CD14-positive monocyte (primary cell): ENCODE measurements at regions not wholly inside any gene's neighbourhood (a gene's known extent, or its start where the extent isn't known, plus 50 kb on each side); places are given as distances from the start of the nearest gene placed in this dataset.
"Not testable (repeated sequence)": the region's sequence is repeated elsewhere in the genome, so short reads cannot be mapped to it uniquely, and the experiment has no call there.

ENCODE experiments used
- DNase-seq, 3 donors: peaks; one replicate each; pipeline ENCODE4 v3.0.0-alpha.2; 2011 to 2022
- H2AFZ ChIP-seq: 2 replicates; pipeline ENCODE4 v1.6.0; 2012; ENCODE audit warnings: mild to moderate bottlenecking, low read depth, low read length, inconsistent platforms; ENCODE audit not compliant: insufficient read depth, poor library complexity, severe bottlenecking
- H3K27ac ChIP-seq, 2 donors: 1 replicate in 1 of 2; 2 replicates in 1 of 2; pipeline ENCODE4 v1.5.1; 2012 to 2013; ENCODE audit warnings: low read length in 2 of 2, control low read depth in 1 of 2, inconsistent platforms in 1 of 2, low read depth in 1 of 2, mild to moderate bottlenecking in 1 of 2
- H3K27me3 ChIP-seq, 2 donors: one replicate each; pipeline versions ENCODE4 v1.6.0 to v1.6.1; 2011 to 2013; ENCODE audit warnings: low read length in 2 of 2; ENCODE audit not compliant: control insufficient read depth in 2 of 2, insufficient read depth in 2 of 2
- H3K36me3 ChIP-seq, 2 donors: replicated peaks in 1 of 2; 1 replicate in 1 of 2; 2 replicates in 1 of 2; pipeline versions ENCODE4 v1.5.1 to v1.6.1; 2012 to 2013; ENCODE audit warnings: low read length in 2 of 2, control low read depth in 1 of 2, inconsistent platforms in 1 of 2, mild to moderate bottlenecking in 1 of 2; ENCODE audit not compliant: insufficient read depth in 2 of 2, control insufficient read depth in 1 of 2
- H3K4me1 ChIP-seq, 2 donors: 1 replicate in 1 of 2; 2 replicates in 1 of 2; pipeline versions ENCODE4 v1.5.1 to v1.6.1; 2012 to 2013; ENCODE audit warnings: low read length in 2 of 2, control low read depth in 1 of 2, inconsistent platforms in 1 of 2, mild to moderate bottlenecking in 1 of 2, moderate library complexity in 1 of 2; ENCODE audit not compliant: insufficient read depth in 2 of 2, control insufficient read depth in 1 of 2
- H3K4me2 ChIP-seq: replicated peaks from 2 replicates; pipeline ENCODE3; 2012; ENCODE audit warnings: low read length, moderate library complexity, mild to moderate bottlenecking; ENCODE audit not compliant: poor library complexity, severe bottlenecking; ENCODE audit errors: extremely low read depth
- H3K4me3 ChIP-seq, 3 experiments: fragments of 200-600 bp in 1 of 3; sonication (generic) in 1 of 3; replicated peaks in 1 of 3; 1 replicate in 2 of 3; 2 replicates in 1 of 3; pipeline ENCODE4 v1.5.1; 2011 to 2013; ENCODE audit warnings: low read length in 3 of 3, mild to moderate bottlenecking in 3 of 3, control low read depth in 2 of 3, low read depth in 2 of 3, inconsistent platforms in 1 of 3, moderate library complexity in 1 of 3
- H3K79me2 ChIP-seq: 2 replicates; pipeline ENCODE4 v1.6.0; 2012; ENCODE audit warnings: mild to moderate bottlenecking, control low read depth, inconsistent platforms, low read length, moderate library complexity; ENCODE audit not compliant: insufficient read depth
- H3K9ac ChIP-seq: 2 replicates; pipeline ENCODE4 v1.6.0; 2017; ENCODE audit warnings: low read length, mild to moderate bottlenecking; ENCODE audit not compliant: insufficient read depth, poor library complexity, severe bottlenecking
- H3K9me3 ChIP-seq, 2 donors: replicated peaks in 1 of 2; 1 replicate in 1 of 2; 2 replicates in 1 of 2; pipeline versions ENCODE4 v1.5.1 to v1.6.1; 2012 to 2013; ENCODE audit warnings: low read length in 2 of 2, control low read depth in 1 of 2; ENCODE audit not compliant: control insufficient read depth in 1 of 2, insufficient read depth in 1 of 2
- H4K20me1 ChIP-seq: 2 replicates; pipeline ENCODE4 v1.6.0; 2012; ENCODE audit warnings: mild to moderate bottlenecking, low read length, control low read depth, moderate library complexity; ENCODE audit not compliant: insufficient read depth
- H3K27ac Mint-ChIP-seq, 7 donors: one replicate each; pipeline ENCODE4 v1.8.0; 2020; ENCODE audit warnings: mild to moderate bottlenecking in 7 of 7, mixed read lengths in 7 of 7, moderate library complexity in 6 of 7, inconsistent platforms in 2 of 7
- H3K27me3 Mint-ChIP-seq, 3 donors: one replicate each; pipeline ENCODE4 v1.8.0; 2021 to 2022; ENCODE audit warnings: low read depth in 3 of 3, mild to moderate bottlenecking in 3 of 3, mixed read lengths in 3 of 3, moderate library complexity in 3 of 3, inconsistent platforms in 1 of 3
- H3K36me3 Mint-ChIP-seq, 2 donors: one replicate each; pipeline ENCODE4 v1.8.0; 2020; ENCODE audit warnings: mixed read lengths in 2 of 2, inconsistent platforms in 1 of 2, mild to moderate bottlenecking in 1 of 2
- H3K4me1 Mint-ChIP-seq: one replicate; pipeline ENCODE4 v1.8.0; 2020; ENCODE audit warnings: mild to moderate bottlenecking, mixed read lengths
- H3K4me3 Mint-ChIP-seq, 2 donors: one replicate each; pipeline ENCODE4 v1.8.0; 2020; ENCODE audit warnings: mild to moderate bottlenecking in 2 of 2, mixed read lengths in 2 of 2, moderate library complexity in 1 of 2
- H3K9me3 Mint-ChIP-seq, 7 donors: one replicate each; pipeline ENCODE4 v1.8.0; 2020 to 2022; ENCODE audit warnings: mixed read lengths in 7 of 7, mild to moderate bottlenecking in 6 of 7, moderate library complexity in 6 of 7, inconsistent platforms in 2 of 7
- WGBS: methylation state at CpG from one replicate; pipeline ENCODE4 v1.1.5; 2013; ENCODE audit warnings: missing lambda C conversion rate; ENCODE audit not compliant: insufficient coverage; 5-methylcytosine and 5-hydroxymethylcytosine counted together
- intact Hi-C, 2 donors: fragments of 100-400 bp; cut with micrococcal nuclease; formaldehyde crosslinking; loops; one replicate each; pipeline versions ENCODE4 v1.15.0 to v1.15.1; 2023
- TF ChIP-seq, protein P1 (sequence below): fragments of 200-600 bp; IDR thresholded peaks from one replicate; pipeline ENCODE4 v1.8.0; 2022; ENCODE audit warnings: antibody characterized with exemption, mild to moderate bottlenecking

- peaks cover 0 to 6% (median 4%) of the 10 kb centered on the region in 3 donors for H3K27me3 Mint-ChIP-seq
- H3K27ac ChIP-seq: no peak overlapping the region
- H3K4me3 ChIP-seq: no peak overlapping the region
- no peaks in the 10 kb centered on the region for H4K20me1 ChIP-seq
- peaks cover 19 to 20% of the 10 kb centered on the region in 2 donors for H3K9me3 ChIP-seq
- TF ChIP-seq, protein P1, sequence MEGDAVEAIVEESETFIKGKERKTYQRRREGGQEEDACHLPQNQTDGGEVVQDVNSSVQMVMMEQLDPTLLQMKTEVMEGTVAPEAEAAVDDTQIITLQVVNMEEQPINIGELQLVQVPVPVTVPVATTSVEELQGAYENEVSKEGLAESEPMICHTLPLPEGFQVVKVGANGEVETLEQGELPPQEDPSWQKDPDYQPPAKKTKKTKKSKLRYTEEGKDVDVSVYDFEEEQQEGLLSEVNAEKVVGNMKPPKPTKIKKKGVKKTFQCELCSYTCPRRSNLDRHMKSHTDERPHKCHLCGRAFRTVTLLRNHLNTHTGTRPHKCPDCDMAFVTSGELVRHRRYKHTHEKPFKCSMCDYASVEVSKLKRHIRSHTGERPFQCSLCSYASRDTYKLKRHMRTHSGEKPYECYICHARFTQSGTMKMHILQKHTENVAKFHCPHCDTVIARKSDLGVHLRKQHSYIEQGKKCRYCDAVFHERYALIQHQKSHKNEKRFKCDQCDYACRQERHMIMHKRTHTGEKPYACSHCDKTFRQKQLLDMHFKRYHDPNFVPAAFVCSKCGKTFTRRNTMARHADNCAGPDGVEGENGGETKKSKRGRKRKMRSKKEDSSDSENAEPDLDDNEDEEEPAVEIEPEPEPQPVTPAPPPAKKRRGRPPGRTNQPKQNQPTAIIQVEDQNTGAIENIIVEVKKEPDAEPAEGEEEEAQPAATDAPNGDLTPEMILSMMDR: no peak
- H3K79me2 ChIP-seq: no peaks in the 10 kb centered on the region
- H3K9me3 Mint-ChIP-seq: peaks cover 11 to 22% (median 14%) of the 10 kb centered on the region in 7 donors
- no peak overlapping the region for H3K4me2 ChIP-seq
- no peaks in the 10 kb centered on the region for H3K4me1 Mint-ChIP-seq
- no peaks in the 10 kb centered on the region for H3K36me3 Mint-ChIP-seq
- H3K4me1 ChIP-seq: no peaks in the 10 kb centered on the region
- no CpG with 5 or more reads among the region's 4 CpGs for WGBS
- H3K27ac Mint-ChIP-seq: no peak overlapping the region
- no peak overlapping the region for H2AFZ ChIP-seq
- no peaks in the 10 kb centered on the region for H3K27me3 ChIP-seq
- H3K9ac ChIP-seq: no peak overlapping the region
- no peak for DNase-seq
- intact Hi-C loops: no loop called here
- no peaks in the 10 kb centered on the region for H3K36me3 ChIP-seq
- no peak overlapping the region for H3K4me3 Mint-ChIP-seq
Observed at GRCh38 chr4:25509646-25510045, 132.6 kb downstream of the ANAPC4 start.

- H3K9me3 Mint-ChIP-seq, H4K20me1 ChIP-seq, intact Hi-C loops, H3K27ac ChIP-seq, H3K27me3 ChIP-seq, H3K79me2 ChIP-seq, H3K4me1 ChIP-seq, H3K27ac Mint-ChIP-seq, H3K36me3 ChIP-seq, H3K9me3 ChIP-seq, H3K4me1 Mint-ChIP-seq, H3K4me3 ChIP-seq, H3K27me3 Mint-ChIP-seq, H3K9ac ChIP-seq, DNase-seq, H3K36me3 Mint-ChIP-seq, H3K4me3 Mint-ChIP-seq, H2AFZ ChIP-seq, H3K4me2 ChIP-seq: not testable (repeated sequence)
- 98% methylated on average over 7 of the region's 10 CpGs for WGBS
Observed at GRCh38 chr4:25511823-25512222, 134.8 kb downstream of the ANAPC4 start.
